ENCODE measurements at regions not wholly inside any gene's neighbourhood (a gene's known extent, or its start where the extent isn't known, plus 50 kb on each side); places are given as distances from the start of the nearest gene placed in this dataset.

- no peak for DNase-seq (ENCODE audit: low spot score)
Measured at GRCh38 chr12:91793676-91794075, 352.0 kb downstream of the BTG1 start.

DNA sequence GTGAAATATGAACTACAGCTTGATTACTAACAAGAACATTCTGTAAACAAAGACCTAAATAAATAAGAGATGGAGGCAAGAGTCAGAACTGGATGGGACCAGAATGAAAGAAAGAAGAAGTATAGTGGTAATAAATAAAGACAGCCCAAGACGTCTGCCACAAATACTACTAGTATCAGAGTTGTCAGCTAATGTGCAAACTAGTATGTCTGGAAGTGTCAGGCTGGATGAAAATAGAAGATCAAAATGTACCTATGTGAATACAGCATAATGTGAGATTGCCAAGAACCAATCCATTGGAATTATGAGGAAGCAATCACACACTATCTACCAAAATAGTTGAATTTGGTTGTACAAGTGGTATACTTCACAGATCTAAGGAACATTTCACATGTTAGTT is 353.0 kb downstream of the BTG1 start:
- DNase-seq (ENCODE audit: low spot score): no peak

GRCh38 chr12:91786499-91787272 is 359.0 kb downstream of the BTG1 start:
- no peak for DNase-seq (ENCODE audit: low spot score)

- no peak for DNase-seq (ENCODE audit: low spot score)
Measured at GRCh38 chr12:91785655-91786498, 359.8 kb downstream of the BTG1 start.

- no peak for DNase-seq (ENCODE audit: low spot score)
Measured at GRCh38 chr12:91781114-91781513, 364.5 kb downstream of the BTG1 start.

- DNase-seq (ENCODE audit: low spot score): peak; percentile 51
Measured at GRCh38 chr12:91778938-91779400, 366.7 kb downstream of the BTG1 start.

DNA sequence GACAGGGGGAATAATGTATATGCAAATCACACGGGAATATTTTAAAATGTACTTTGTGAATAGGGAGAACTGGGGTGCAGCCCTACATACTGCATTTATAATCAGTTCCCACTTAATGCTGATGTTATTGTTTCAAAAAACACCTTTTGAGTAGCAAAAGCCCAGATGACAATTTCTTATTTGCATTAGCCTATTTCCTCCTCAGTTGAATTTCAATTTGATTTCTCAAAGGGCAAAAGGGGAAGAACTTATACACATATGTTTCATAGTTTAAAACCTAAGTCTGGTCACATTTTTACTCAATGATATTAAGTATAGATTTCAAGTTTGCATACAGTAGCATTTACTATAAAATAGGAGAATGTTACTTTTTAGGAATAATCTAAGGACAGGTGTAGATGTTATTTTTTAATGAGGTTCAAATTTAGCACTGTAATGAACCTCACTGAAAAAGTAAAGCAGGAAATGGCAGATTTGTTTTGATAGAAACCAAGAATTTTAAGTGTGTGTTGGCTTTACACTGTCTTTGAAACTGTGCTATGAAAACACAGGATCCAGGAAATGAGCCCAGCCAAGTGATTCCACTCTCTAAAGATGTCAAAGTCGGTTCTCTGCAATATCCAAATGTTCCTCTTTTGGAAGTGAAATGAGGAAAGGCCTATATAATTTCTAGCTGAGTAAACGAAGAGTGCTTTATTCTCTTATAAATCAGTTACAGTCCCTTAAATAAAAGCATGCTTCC is 367.4 kb downstream of the BTG1 start:
- no peak for DNase-seq (ENCODE audit: low spot score)

DNA sequence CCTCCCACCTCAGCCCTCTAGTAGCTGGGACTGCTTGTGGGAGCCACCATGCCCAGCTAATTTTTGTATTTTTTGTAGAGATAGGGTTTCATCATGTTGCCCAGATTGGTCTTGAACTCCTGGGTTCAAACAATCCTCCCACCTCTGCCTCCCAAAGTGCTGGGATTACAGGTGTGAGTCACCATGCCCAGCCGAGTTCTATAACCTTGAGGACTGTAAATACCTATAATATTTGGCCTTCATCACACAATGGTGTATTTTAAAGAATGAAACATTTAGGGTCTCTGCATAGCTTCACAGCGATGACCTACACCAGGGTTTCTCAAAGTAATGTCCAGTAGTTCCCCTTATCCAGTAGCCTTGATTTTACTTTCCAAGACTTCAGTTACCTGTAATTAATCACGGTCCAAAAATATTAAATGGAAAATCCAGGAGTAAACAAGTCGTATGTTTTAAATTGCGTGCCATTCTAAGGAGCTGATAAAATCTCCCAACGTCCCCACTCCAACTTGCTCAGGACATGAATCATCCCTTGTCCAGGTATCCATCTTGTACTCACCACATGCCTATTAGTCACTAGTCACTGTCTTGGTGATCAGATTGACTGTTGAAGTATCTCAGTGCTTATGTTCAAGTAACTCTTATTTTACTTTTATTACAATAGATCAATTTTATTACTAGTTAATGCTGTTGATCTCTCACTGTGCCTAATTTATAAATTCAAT is 368.2 kb downstream of the BTG1 start:
- DNase-seq (ENCODE audit: low spot score): no peak

DNA sequence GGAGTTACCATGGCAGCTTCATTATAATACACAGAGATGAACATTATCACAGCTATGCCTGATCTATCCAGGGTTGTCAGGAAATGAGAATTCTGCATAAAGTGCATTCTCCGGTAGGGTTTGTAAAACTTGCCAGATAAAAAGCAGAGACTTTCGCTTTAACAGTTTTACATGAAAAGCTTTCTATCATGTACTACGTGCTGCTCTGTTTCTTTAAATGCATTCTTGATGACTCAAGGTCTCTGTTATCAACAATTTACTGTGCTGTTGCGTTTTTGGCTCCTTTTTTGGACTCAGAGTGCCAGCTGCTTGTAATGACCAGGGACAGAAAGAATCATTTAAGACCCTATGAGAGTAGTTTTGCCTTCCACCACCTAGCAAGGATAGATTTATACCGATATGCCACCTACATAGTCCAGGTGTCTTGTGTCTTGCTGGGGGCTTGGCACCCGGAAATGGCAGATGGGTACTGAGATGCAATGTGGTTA is 371.2 kb downstream of the BTG1 start:
- DNase-seq (ENCODE audit: low spot score): no peak

DNA sequence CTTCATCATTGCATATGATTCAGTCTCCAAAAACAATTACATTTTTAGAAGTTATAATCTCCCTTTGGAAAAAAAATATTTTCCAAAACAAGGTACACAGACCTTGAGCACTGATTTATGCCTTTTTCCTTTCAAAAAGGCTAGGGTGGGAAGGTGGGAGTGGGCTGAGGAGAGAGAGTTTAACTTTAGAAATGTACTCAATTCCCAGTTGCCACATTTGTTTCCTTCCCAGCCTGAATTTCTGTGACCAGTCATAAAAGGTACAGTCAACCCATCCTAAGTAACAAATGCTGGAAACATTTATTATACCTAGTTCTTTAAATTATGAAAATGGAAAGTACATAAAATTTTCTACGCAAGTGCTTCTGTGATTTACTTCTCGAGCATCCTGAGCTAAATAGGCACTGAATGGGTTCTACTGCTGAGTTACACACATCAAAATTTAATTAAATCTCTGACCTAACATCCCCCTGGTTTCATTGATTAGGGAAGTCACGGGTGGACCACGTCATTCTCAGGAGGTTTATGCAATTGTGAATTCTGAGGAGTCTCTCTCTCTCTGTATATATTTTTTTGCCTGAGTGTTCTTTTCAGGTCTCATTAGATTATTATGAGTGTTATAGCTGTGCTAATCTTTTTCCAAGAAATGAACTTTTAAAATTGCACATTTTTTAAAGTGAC is 371.8 kb downstream of the BTG1 start:
- no peak for DNase-seq (ENCODE audit: low spot score)

- no peak for DNase-seq (ENCODE audit: low spot score)
Measured at GRCh38 chr12:91772411-91772810, 373.2 kb downstream of the BTG1 start.

GRCh38 chr12:91769736-91770135 is 375.9 kb downstream of the BTG1 start:
- no peak for DNase-seq (ENCODE audit: low spot score)

DNA sequence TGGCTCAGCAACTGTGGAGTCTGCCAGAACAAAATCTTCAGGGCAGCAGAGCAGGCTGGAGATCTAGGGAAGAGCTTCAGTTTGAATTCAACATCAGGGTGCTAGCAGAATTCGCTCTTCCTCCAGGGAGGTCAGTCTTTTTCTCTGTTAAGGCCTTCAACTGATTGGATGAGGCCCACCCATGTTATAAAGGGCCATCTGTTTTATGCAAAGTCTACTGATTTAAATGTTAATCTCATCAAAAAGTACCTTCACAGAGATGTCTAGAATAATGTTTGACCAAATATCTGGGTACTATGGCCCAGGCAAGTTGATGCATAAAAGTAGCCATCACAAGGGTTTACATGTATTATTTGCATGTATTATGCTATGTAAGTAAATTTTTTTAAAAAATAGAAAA is 378.4 kb downstream of the BTG1 start:
- DNase-seq (ENCODE audit: low spot score): no peak

- no peak for DNase-seq (ENCODE audit: low spot score)
Measured at GRCh38 chr12:91766454-91766853, 379.2 kb downstream of the BTG1 start.

GRCh38 chr12:91763654-91764370 is 381.8 kb downstream of the BTG1 start:
- DNase-seq (ENCODE audit: low spot score): no peak

- no peak for DNase-seq (ENCODE audit: low spot score)
Measured at GRCh38 chr12:91753649-91754048, 392.0 kb downstream of the BTG1 start.

GRCh38 chr12:91746976-91747375 is 398.7 kb downstream of the BTG1 start:
- no peak for DNase-seq (ENCODE audit: low spot score)

DNA sequence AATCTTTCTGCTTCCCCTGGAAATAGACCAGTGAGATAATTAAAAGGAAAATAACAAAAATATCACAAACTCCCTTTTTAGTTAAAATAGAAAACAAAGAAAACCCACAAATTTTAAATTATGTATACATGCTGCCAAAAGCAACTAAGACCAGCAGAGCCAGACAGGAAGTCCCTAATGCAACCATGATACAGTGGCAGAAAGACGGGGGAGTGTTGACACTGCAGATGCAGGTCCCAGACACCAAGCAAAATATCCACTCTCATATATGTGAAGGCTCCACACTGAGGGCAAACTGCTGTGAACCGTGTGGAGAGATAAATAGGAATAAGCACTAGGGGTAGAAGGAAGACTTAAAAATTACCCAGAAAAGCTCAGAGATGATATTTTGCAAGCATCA is 401.0 kb downstream of the BTG1 start:
- no peak for DNase-seq (ENCODE audit: low spot score)

DNA sequence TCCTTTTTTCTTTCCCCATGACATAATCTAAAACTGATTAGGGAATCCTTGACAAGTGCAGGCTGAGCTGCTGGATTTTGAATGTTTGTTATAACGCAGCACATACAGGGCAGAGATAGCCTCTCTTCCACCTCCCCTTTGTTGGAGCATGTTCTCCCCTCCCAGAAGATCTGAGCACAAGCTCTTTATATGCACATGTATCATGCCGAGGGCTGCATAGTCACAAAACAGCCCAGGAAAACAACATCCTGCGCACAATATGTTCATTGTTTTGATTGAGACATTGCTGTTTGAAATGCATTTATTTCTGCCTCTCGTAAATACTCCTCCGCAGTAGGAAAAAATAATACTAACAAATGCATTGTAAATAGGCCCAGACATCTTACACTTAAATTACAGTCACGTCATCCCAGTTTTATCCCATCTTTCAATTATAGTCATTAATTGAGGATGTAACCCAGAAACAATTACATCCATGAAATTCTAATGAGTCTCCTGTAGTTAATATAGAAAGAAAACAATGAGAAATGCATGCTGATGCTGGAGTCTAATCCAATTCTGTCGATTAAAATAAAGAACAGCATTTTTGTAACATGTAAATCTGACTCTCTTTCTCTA is 401.8 kb downstream of the BTG1 start:
- no peak for DNase-seq (ENCODE audit: low spot score)

GRCh38 chr12:91743280-91743679 is 402.4 kb downstream of the BTG1 start:
- DNase-seq (ENCODE audit: low spot score): no peak
